Osteoblast (primary cell): ENCODE measurements at regions not wholly inside any gene's neighbourhood (a gene's known extent, or its start where the extent isn't known, plus 50 kb on each side); places are given as distances from the start of the nearest gene placed in this dataset.

ENCODE experiments used
- DNase-seq: peaks from one replicate; pipeline ENCODE4 v3.0.0; 2011; ENCODE audit warnings: low spot score, mixed read lengths; ENCODE audit not compliant: insufficient read length; ENCODE audit errors: missing footprints
- H2AFZ ChIP-seq: 2 replicates; pipeline ENCODE4 v1.6.0; 2011; ENCODE audit warnings: mild to moderate bottlenecking, low read length
- H3K27ac ChIP-seq: 2 replicates; pipeline ENCODE4 v1.5.1; 2011; ENCODE audit warnings: mild to moderate bottlenecking, low read depth, low read length, moderate library complexity
- H3K27me3 ChIP-seq: 2 replicates; pipeline ENCODE4 v1.6.0; 2012; ENCODE audit warnings: mild to moderate bottlenecking, control low read depth, inconsistent platforms, low read length, moderate library complexity; ENCODE audit not compliant: insufficient read depth
- H3K36me3 ChIP-seq: 2 replicates; pipeline ENCODE4 v1.5.1; 2011; ENCODE audit warnings: mild to moderate bottlenecking, low read length, control low read depth, moderate library complexity; ENCODE audit not compliant: insufficient read depth
- H3K4me1 ChIP-seq: 2 replicates; pipeline ENCODE4 v1.5.1; 2011; ENCODE audit warnings: mild to moderate bottlenecking, low read length, control low read depth, moderate library complexity; ENCODE audit not compliant: insufficient read depth
- H3K4me2 ChIP-seq: 2 replicates; pipeline ENCODE4 v1.6.0; 2011; ENCODE audit warnings: mild to moderate bottlenecking, low read length; ENCODE audit not compliant: insufficient read depth
- H3K4me3 ChIP-seq: fragments of 200-600 bp; sonication (generic); 3 replicates; pipeline ENCODE4 v1.5.1; 2012; ENCODE audit warnings: mild to moderate bottlenecking, low read length, inconsistent platforms; ENCODE audit not compliant: insufficient read depth
- H3K79me2 ChIP-seq: 2 replicates; pipeline ENCODE4 v1.6.0; 2012; ENCODE audit warnings: mild to moderate bottlenecking, low read length, control low read depth, inconsistent platforms; ENCODE audit not compliant: insufficient read depth
- H3K9me3 ChIP-seq: 2 replicates; pipeline ENCODE4 v1.5.1; 2011; ENCODE audit warnings: low read depth, low read length, control low read depth
- H4K20me1 ChIP-seq: 2 replicates; pipeline ENCODE4 v1.6.0; 2012; ENCODE audit warnings: mild to moderate bottlenecking, low read length, control low read depth; ENCODE audit not compliant: insufficient read depth
- CTCF ChIP-seq: IDR thresholded peaks from 2 replicates; pipeline ENCODE4 v1.5.1; 2011; ENCODE audit warnings: mild to moderate bottlenecking, low read depth, low read length, moderate library complexity; ENCODE audit errors: extremely low read depth

GRCh38 chr4:165651901-165652300 is 221.1 kb upstream of the TLL1 start:
- Histone ChIP-seq H3K4me1 (no peaks in the 10 kb centered on the region), H4K20me1 (no peaks in the 10 kb centered on the region), H3K36me3 (no peaks in the 10 kb centered on the region), H3K27ac (no peak overlapping the region), H3K4me2 (no peak overlapping the region), H2AFZ (no peak overlapping the region), H3K9me3 (no peaks in the 10 kb centered on the region), H3K4me3 (no peak overlapping the region), H3K27me3 (no peaks in the 10 kb centered on the region), H3K79me2 (no peaks in the 10 kb centered on the region)
- no peak for DNase-seq
- no peak for TF ChIP-seq CTCF

- H3K4me3 ChIP-seq, result no peak overlapping the region
- no peak for TF ChIP-seq CTCF
- H3K36me3 ChIP-seq, result no peaks in the 10 kb centered on the region
- no peaks in the 10 kb centered on the region for H3K9me3 ChIP-seq
- no peaks in the 10 kb centered on the region for H4K20me1 ChIP-seq
- H3K79me2 ChIP-seq, result no peaks in the 10 kb centered on the region
- H3K27ac ChIP-seq, result no peak overlapping the region
- H3K4me2 ChIP-seq, result no peak overlapping the region
- no peak overlapping the region for H2AFZ ChIP-seq
- H3K4me1 ChIP-seq, result no peaks in the 10 kb centered on the region
- no peaks in the 10 kb centered on the region for H3K27me3 ChIP-seq
- DNase-seq, result no peak
Measured at GRCh38 chr4:165654556-165654955, 218.5 kb upstream of the TLL1 start.

- Histone ChIP-seq H3K4me3 (no peak overlapping the region), H3K27me3 (no peaks in the 10 kb centered on the region), H3K27ac (no peak overlapping the region), H3K9me3 (no peaks in the 10 kb centered on the region), H3K4me2 (no peak overlapping the region), H2AFZ (no peak overlapping the region), H4K20me1 (no peaks in the 10 kb centered on the region), H3K36me3 (no peaks in the 10 kb centered on the region), H3K79me2 (no peaks in the 10 kb centered on the region), H3K4me1 (no peaks in the 10 kb centered on the region)
- no peak for DNase-seq
- no peak for TF ChIP-seq CTCF
Measured at GRCh38 chr4:165656399-165656798, 216.6 kb upstream of the TLL1 start.

- Histone ChIP-seq H3K9me3 (no peaks in the 10 kb centered on the region), H2AFZ (no peak overlapping the region), H3K4me2 (no peak overlapping the region), H3K36me3 (no peaks in the 10 kb centered on the region), H3K79me2 (no peaks in the 10 kb centered on the region), H4K20me1 (no peaks in the 10 kb centered on the region), H3K27ac (no peak overlapping the region), H3K4me3 (no peak overlapping the region), H3K27me3 (no peaks in the 10 kb centered on the region), H3K4me1 (no peaks in the 10 kb centered on the region)
- TF ChIP-seq CTCF, result no peak
- DNase-seq, result no peak
Measured at GRCh38 chr4:165656829-165657490, 216.1 kb upstream of the TLL1 start.
